Body of pancreas (tissue), 4 donors: ENCODE measurements at regions not wholly inside any gene's neighbourhood (a gene's known extent, or its start where the extent isn't known, plus 50 kb on each side); places are given as distances from the start of the nearest gene placed in this dataset.

Experiments
- ATAC-seq: fragments of 150-250 bp; one replicate; pipeline ENCODE4 v1.9.1; 2016
- DNase-seq, 4 donors: peaks; one replicate each; pipeline ENCODE4 v3.0.0-alpha.2; 2019
- H3K27ac ChIP-seq, 4 donors: fragments of 200-600 bp; sonication (generic); 1 replicate in 3 of 4; 2 replicates in 1 of 4; pipeline versions ENCODE4 v1.5.1 to v1.6.1; 2016 to 2019; ENCODE audit warnings: mild to moderate bottlenecking in 1 of 4, mixed read lengths in 1 of 4, moderate library complexity in 1 of 4
- H3K27me3 ChIP-seq, 2 donors: fragments of 200-600 bp; sonication (generic); one replicate each; pipeline ENCODE4 v1.6.0; 2016; ENCODE audit warnings: mild to moderate bottlenecking in 1 of 2
- H3K36me3 ChIP-seq, 2 donors: fragments of 200-600 bp; sonication (generic); replicated peaks in 1 of 2; 2 replicates each; pipeline ENCODE4 v1.5.1; 2016; ENCODE audit warnings: low read depth in 2 of 2; ENCODE audit not compliant: insufficient read depth in 1 of 2
- H3K4me1 ChIP-seq: fragments of 200-600 bp; sonication (generic); one replicate; pipeline ENCODE4 v1.6.0; 2016
- H3K4me3 ChIP-seq, 2 donors: fragments of 200-600 bp; sonication (generic); 1 replicate in 1 of 2; 2 replicates in 1 of 2; pipeline ENCODE4 v1.5.1; 2016 to 2019
- H3K9me3 ChIP-seq, 3 donors: fragments of 200-600 bp; sonication (generic); 1 replicate in 2 of 3; 2 replicates in 1 of 3; pipeline ENCODE4 v1.5.1; 2016
- CTCF ChIP-seq, 7 experiments: fragments of 450-650 bp in 4 of 7; fragments of 200-600 bp in 3 of 7; sonication (generic) in 3 of 7; IDR thresholded peaks; one replicate each; pipeline ENCODE4 v1.5.1; 2016 to 2019; ENCODE audit warnings: antibody characterized with exemption in 7 of 7
- POLR2A ChIP-seq, 3 donors: fragments of 450-650 bp; IDR thresholded peaks; one replicate each; pipeline ENCODE4 v1.6.1; 2016; ENCODE audit warnings: antibody characterized with exemption in 3 of 3, mild to moderate bottlenecking in 2 of 3
- WGBS, 2 donors: methylation state at CpG; one replicate each; pipeline ENCODE4 v1.1.5; 2017; 5-methylcytosine and 5-hydroxymethylcytosine counted together
- intact Hi-C: fragments of 100-400 bp; cut with DNase I; formaldehyde crosslinking; loops from one replicate; pipeline ENCODE4 v1.15.1; 2023

GRCh38 chr5:133682451-133682850 lies 70.1 kb upstream of the FSTL4 start:
- Histone ChIP-seq H3K9me3 (no peaks in the 10 kb centered on the region), H3K4me1 (no peaks in the 10 kb centered on the region), H3K27ac (no peak overlapping the region), H3K36me3 (no peaks in the 10 kb centered on the region), H3K4me3 (no peak overlapping the region), H3K27me3 (no peaks in the 10 kb centered on the region)
- ATAC-seq (no peak), DNase-seq (no peak)
- intact Hi-C loops, result no loop called here
- TF ChIP-seq POLR2A (IDR thresholded peaks at IDR 0.05) (no peak), CTCF (IDR thresholded peaks at IDR 0.05) (no peak)
- WGBS, 2 donors, result 72 to 85% methylated on average over 4 of the region's 4 CpGs

- intact Hi-C loops, result no loop called here
- Histone ChIP-seq H3K4me1 (no peaks in the 10 kb centered on the region), H3K27me3 (no peaks in the 10 kb centered on the region), H3K4me3 (no peak overlapping the region), H3K36me3 (no peaks in the 10 kb centered on the region), H3K27ac (no peak overlapping the region), H3K9me3 (no peaks in the 10 kb centered on the region)
- no peak for TF ChIP-seq CTCF (IDR thresholded peaks at IDR 0.05)
- TF ChIP-seq POLR2A (IDR thresholded peaks at IDR 0.05), result no peak
- DNase-seq (no peak), ATAC-seq (no peak)
- WGBS, 2 donors, result 43 to 69% methylated on average over 2 of the region's 2 CpGs
Measured at GRCh38 chr5:133681896-133682295, 69.6 kb upstream of the FSTL4 start.

- no peak overlapping the region for H3K27ac ChIP-seq
- WGBS, 2 donors, result 62 to 70% methylated on average over 6 to 12 of the region's 12 CpGs
- DNase-seq, result no peak
- no peaks in the 10 kb centered on the region for H3K4me1 ChIP-seq
- no peaks in the 10 kb centered on the region for H3K9me3 ChIP-seq
- no peak overlapping the region for H3K4me3 ChIP-seq
- H3K27me3 ChIP-seq, result no peaks in the 10 kb centered on the region
- ATAC-seq, result no peak
- intact Hi-C loops, result no loop called here
- no peaks in the 10 kb centered on the region for H3K36me3 ChIP-seq
- TF ChIP-seq CTCF (IDR thresholded peaks at IDR 0.05) (no peak), POLR2A (IDR thresholded peaks at IDR 0.05) (no peak)
Measured at GRCh38 chr5:133680830-133681565, 68.7 kb upstream of the FSTL4 start.

- H3K36me3 ChIP-seq, result no peaks in the 10 kb centered on the region
- H3K9me3 ChIP-seq, result no peaks in the 10 kb centered on the region
- DNase-seq (no peak), ATAC-seq (no peak)
- TF ChIP-seq CTCF (IDR thresholded peaks at IDR 0.05) (no peak), POLR2A (IDR thresholded peaks at IDR 0.05) (no peak)
- intact Hi-C loops, result no loop called here
- H3K27ac ChIP-seq, result no peak overlapping the region
- H3K27me3 ChIP-seq, result no peaks in the 10 kb centered on the region
- no peak overlapping the region for H3K4me3 ChIP-seq
- H3K4me1 ChIP-seq, result no peaks in the 10 kb centered on the region
- 80 to 100% methylated on average over 1 of the region's 1 CpG for WGBS, 2 donors
Measured at GRCh38 chr5:133679534-133679933, 67.2 kb upstream of the FSTL4 start.
